ENCODE measurements at regions not wholly inside any gene's neighbourhood (a gene's known extent, or its start where the extent isn't known, plus 50 kb on each side); places are given as distances from the start of the nearest gene placed in this dataset.

DNA sequence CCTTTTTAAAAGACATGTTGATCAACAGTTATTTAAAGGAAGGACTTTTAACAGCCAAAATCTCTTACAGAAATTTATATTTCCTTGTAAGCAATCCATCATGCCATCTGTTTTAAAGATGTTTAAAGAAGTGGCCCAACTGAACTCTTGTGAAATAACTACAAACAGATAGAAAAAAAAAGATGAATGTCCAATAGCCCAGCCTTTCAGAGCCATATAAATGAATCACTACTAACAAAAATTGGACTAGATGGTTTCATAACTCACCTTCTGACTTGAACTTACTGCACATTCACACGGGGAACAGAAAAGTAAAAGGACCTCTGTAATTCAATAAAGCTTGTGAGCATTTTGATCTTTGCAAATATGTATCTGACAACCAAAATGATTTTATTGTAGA lies 319.0 kb upstream of the CHAC2 start:
- intact Hi-C loops (cut with micrococcal nuclease) = no loop called here

DNA sequence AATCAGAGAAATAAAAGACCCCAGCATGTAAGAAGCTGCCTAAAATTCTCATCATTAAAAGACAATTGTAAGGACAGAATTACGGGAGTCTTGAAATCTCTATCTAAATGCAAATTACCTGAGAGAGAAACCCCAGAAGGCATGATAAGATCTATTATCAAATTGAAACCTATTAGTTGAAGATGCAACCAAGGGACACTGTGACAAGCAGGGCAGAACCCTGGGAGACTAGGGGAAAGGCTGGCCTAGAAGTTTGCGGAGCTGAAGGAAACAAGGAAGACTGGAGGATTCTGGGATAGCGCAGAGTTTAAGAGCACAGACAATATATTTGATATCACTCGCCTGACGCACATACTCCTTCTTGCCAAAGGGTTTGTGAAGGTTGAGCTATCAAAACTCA lies 319.5 kb upstream of the CHAC2 start:
- intact Hi-C loops (cut with micrococcal nuclease) = no loop called here

DNA sequence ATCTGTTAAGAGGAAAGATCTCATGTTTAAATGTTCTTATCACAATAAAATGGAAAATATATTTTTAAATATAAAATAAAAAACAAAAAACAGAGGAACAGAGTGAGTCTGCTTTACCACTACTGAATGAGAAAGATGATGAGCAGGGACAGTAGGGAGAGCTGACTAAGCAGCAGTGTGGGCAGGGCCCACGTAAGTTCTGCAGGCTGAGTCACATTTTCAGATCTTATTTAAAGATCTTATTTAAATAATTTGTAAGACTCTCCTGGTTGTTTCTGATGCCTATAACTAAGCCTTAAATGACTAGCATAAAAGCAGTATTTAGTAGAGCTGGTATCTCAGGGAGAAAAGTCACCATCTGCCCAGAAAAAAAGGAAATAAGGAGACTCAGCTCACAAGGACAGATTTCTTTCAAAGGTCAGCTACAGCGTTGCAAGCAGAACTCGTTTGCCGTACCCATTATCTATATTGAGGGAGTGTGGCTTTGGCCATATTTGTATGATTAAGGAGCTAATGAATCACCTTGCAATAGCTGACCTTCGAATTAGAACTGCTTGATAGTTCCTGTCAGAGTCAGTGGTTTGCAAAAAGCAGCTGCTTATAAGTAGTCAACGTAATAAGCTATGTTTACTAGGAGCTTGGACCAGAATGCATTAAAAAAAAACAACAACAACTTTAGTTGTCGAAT lies 322.1 kb upstream of the CHAC2 start:
- intact Hi-C loops (cut with micrococcal nuclease) = no loop called here

DNA sequence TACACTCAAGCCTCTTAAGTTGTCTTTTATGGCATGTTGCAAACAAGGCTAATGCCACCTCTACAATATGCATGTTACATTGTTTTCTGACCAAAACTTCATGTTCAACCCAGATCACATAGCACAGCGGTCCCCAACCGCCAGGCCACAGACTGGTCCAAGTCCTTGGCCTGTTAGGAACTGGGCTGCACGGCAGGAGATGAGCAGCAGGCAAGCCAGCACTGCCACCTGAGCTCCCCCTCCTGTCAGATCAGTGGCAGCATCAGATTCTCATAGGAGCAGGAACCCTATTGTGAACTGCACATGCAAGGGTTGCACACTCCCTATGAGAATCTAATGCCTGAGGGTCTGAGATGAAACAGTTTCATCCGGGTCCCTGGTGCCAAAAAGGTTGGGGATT lies 324.8 kb upstream of the CHAC2 start:
- intact Hi-C loops (cut with micrococcal nuclease) = no loop called here

DNA sequence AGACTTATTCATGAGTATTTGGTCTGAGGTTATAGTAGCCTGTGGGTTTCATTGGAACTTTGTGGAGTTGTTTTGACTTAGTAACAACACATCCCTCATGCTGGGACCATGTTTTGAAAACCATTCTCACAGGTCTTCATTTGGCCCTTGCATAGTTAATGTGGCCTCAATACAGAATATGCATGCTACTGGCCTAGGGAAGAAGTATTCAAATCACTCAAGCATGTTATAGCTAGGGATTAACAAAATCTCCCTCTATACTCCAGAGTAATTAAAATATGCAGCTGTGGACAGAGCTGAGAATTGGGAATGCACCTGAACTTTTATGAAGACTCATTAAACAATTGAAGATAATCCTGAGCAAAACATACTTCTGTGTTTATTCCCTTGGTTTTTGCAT lies 325.5 kb upstream of the CHAC2 start:
- intact Hi-C loops (cut with micrococcal nuclease) = no loop called here

DNA sequence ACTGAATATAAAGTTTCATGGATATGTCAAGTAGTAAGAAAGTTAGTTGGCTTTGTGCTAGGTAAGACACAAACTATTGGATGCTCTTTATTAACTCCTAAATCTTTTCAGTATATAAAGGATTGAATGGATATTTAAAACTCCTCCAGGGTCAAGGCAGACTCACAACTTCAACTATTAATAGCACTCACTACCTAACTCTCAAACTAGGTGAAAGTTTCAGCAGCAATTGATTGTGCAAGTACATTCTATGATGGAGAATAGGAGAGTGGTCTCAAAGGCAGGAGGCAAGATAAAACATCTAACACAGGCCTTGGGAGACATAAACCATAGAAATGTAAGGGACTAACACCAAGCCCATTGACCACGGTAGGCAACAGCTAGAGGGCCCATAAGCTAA lies 328.9 kb upstream of the CHAC2 start:
- intact Hi-C loops (cut with micrococcal nuclease) = no loop called here

DNA sequence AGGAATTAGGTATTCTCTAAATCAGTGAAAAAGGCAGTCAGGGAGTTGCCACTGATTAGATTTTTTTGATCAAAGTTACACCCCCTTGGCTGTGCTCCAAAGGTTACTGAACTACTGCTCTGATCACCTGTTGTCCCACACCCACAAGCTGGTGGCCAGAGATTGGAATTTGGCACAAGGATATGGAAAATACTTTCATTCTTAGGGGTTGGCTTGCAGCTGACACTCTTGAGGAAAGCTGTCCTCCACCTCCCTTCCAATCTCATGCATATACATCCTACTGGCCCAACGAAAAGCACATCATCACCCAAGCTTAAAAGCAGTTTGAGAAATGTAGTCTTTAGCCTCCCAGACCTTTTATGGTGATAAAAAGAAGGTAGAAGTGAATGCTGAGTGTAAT lies 329.5 kb upstream of the CHAC2 start:
- intact Hi-C loops (cut with micrococcal nuclease) = no loop called here

DNA sequence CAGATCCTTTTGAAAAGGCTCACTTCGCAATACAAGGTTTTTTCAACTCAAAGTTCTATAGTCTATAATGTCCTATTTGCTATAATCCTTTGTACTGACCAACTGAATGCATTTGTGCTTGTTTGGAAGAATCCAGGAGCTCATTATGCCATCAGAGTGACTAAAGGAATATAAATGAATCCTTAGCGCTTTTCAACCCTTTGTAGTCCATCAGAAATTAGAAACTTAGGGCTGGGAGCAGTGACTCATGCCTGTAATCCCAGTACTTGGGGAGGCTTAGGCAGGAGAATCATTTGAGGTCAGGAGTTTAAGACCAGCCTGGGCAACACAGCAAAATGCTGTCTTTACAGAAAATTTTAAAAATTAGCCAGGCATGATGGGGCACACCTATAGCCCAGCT lies 330.2 kb upstream of the CHAC2 start:
- intact Hi-C loops (cut with micrococcal nuclease) = no loop called here

DNA sequence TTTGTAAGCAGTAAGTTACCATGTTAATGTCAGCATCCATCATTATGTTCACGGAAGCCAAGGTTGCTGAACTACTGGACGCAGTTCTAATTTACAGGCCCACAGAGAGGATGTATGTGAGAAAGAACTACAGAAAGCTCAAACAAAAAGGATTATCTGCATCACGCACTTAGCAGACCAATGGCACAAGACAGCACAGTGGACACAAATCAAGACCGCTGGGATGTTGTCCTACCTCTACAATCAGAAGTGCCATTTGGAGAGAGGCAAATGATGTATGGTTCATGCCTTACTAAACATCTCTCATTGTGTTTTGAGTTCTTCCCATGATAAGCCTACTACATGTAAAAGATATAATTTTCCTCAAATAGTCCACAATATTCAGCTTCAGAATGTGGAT lies 330.7 kb upstream of the CHAC2 start:
- intact Hi-C loops (cut with micrococcal nuclease) = no loop called here

DNA sequence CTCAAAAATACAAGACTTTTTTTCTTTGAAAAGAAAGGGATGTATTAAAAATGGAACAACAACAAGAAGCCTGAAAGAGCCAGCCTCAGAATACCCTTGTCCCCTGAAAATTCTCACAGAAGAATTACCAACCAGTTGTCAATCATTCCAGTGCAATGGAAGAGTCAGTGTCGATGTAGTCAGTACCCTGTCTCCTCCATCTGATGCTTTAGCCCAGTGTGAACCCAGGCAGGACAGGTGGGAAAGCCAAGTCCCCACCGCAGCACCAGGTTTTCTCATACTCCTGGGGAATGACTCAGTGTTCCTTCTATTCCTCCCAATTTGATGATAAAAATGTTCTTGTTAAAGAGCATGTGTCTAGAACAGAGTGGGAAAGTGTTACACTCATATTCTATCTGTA lies 332.0 kb upstream of the CHAC2 start:
- intact Hi-C loops (cut with micrococcal nuclease) = no loop called here

DNA sequence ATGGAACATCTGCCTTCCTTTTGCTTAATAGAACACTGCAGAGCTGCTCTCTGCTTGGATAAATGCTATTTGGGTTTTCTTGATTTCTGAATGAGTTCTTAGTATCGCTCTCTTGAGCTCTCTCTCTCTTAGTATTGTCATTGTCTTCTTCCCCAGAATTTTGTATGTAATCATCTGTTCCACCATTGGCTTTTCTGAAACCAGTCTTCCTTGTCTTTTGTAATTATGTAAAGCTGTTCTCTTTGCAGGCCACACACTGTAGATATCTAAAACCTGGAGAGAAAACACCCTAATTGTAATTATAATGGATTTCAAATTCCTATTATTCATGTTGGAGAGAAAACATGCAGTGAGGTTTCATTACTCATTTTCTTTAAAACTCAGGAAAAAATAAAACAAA lies 333.1 kb upstream of the CHAC2 start:
- intact Hi-C loops (cut with micrococcal nuclease) = no loop called here

DNA sequence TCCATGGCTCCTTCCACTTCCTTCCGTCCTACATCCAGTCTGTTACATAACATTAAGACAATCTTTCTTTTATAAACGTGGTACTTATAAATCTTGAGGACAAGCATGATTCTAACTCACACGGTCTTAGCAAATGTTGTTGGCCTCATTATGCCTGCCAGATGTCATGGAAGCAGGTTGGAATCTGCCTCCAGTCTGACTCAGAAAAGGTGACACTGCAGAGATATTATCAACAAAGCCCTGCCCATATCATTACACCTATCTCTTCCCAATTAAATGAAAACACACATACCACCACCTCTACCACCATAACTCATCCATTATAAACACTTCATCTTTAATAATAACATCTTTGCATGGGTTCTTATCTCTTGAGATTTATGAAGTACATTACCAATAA lies 334.7 kb upstream of the CHAC2 start:
- intact Hi-C loops (cut with micrococcal nuclease) = no loop called here

DNA sequence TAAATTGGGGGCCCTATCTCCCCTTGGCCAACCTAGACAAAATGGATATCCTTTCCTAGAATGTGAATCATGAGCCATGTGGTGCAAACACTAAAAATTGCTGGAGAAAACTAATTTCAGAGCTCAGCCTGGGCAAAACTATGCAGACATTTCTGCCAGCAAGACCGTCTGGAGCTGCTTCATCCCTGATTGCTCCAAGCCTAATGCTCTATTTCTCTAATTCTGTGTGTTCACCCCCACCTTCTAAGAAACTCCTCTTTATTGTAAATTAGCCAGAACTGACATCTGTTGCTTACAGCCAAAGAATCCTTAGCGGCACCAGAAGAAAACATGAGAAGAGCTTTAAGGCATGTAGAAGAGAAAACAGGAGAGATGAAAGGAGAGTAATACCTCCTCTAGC lies 337.7 kb upstream of the CHAC2 start:
- intact Hi-C loops (cut with micrococcal nuclease) = loop anchor here (10.0 kb wide), 1 partner anchor 285 kb away; no protein-coding TSS in a partner anchor

DNA sequence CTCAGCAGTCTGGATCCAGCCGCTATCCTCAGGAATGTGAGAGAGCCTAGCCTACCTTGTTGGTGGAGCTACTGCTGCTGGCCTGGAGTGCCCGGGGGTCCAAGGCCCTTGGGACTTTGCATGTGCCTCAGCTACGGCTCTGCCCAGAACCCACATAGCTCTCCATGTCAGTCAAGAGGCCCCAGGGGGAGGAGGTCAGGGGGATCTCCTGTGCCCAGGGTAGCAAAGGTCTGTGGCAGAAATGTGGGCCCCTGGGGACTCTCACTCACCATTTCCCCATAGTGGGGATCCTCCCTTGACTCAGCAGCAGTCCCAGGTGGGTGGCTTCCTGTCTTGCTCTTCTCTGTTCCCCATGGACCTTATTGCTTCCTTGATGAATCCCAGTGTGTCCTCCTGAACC lies 342.7 kb upstream of the CHAC2 start:
- intact Hi-C loops (cut with micrococcal nuclease) = loop anchor here (10.0 kb wide), 1 partner anchor 290 kb away; no protein-coding TSS in a partner anchor

DNA sequence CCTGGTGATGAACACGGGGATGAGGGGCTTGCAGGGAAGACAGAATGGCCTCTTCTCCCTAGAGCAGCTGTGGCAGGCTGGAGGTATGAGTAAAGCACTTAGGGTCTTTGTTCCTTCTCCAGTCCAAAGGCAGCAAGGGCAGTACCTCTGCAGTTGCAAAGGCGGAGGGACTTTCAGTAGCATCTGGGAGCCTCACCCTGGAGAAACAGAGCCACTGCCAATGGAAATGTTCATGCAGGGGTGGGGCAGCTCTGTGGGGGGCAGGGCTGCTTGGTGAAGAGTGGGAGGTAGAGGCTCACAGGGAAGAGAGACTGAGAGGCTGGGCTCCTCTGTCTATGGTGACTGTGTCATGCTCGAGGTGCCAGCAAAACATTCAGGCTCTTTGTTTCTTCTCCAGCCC lies 344.1 kb upstream of the CHAC2 start:
- intact Hi-C loops (cut with micrococcal nuclease) = loop anchor here (10.0 kb wide), 1 partner anchor 291 kb away; no protein-coding TSS in a partner anchor

DNA sequence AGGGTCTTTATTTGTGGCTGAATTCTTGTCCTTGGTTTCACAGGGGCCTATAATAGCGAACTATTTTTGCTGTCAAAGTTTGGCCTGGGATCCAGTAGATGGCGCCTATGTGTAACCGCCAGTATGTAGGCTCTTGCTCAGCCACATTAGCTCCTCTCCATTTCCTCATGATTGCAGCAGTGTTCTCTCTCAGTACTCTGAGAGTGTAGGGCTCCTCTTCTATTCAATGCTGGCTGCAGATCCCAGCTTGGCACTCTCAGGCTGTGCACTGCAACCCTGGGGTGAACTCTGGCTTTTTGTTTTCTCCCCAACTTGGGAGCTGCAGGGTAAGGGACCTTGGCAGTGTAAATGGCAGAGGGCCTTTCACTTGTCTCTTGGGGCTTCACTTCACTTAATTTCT lies 344.6 kb upstream of the CHAC2 start:
- intact Hi-C loops (cut with micrococcal nuclease) = loop anchor here (10.0 kb wide), 1 partner anchor 292 kb away; no protein-coding TSS in a partner anchor

DNA sequence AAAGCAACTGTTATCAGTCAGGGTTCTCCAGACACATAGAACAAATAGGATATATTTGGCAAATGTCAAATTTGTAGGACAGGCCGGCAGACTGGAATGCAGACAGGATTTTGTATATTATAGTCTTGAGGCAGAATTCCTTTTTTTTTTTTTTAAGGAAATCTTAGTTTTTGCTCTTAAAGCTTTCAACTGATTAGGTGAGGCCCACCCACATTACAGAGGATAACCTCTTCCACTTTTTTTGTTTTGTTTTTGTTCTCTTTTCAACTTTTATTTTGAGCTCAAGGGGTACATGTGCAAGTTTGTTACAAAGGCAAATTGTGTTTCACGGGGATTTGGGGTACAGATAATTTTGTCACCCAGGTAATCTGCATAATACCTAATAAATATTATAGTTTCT lies 350.2 kb upstream of the CHAC2 start:
- intact Hi-C loops (cut with micrococcal nuclease) = no loop called here

DNA sequence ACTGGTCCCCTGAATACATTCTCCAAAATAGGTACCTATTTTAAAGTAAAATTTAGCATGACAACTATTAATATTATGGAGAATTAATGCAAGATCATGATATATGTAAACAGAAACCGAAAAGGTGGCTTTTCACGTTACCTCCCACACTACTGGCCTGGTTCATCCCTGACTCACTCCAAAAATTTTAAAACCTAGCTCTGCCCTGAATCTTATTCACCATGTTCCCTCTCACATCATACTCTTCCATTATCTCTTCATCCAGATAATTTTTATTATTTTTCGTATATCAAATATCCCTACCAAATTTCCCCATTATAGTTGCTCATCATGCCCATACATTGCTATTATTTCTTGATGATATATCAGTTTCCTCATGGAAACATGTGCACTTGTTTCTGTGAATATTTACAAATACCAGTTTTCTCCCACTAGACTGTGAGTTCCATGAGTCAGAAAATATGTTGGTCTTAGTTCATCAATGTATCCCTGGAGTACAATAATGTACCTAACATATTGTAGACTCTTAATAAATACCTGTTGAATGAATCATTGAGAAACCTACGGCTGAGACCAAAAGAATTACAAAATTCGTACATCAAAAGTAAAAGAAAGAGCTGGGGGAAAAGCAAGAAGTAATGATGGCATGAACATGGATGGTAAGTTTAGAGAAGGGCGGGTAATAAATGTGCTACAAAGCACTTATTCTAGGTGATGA lies 360.1 kb upstream of the CHAC2 start:
- intact Hi-C loops (cut with micrococcal nuclease) = no loop called here

DNA sequence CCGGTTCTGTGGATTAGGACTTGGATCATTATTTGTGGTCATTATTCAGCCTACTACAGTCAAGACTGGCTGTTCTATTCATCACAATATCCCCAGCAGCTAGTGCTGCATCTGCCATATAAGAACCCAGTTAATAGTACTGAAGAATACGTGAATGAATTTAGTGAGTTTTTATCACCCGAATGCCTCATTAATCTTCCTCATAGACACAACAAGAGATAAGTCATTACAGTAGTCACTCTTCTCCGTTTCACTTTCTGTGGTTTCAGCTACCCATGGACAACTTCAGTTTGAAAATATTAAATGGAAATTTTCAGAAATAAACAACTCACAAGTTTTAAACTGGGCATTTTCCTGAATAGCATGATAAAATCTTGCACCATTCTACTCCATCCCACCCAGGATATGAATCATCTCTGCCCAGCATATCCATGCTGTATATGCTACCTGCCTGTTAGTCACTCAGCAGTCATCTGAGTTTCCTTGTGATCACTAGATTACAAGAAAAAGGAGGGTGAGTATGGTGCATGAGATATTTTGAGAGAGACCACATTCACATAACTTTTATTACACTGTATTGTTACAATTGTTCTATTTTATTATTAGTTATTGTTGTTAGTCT lies 363.7 kb upstream of the CHAC2 start:
- intact Hi-C loops (cut with micrococcal nuclease) = no loop called here

DNA sequence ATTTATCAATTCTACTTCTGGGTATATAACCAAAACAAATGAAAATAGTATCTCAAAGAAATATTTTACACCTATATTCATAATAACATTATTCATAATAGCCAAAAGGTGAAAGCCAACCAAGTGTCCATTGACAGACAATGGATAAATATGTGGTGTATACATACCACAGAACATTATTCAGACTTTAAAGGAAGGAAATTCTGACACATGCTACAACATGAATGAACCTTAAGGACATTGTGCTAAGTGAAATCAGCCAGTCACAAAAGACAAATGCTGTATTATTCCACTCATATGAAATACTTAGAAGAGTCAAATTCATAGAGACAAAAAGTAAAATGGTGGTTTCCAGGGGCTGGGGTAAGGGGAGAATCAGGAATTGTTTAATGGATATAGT lies 370.5 kb upstream of the CHAC2 start:
- intact Hi-C loops (cut with micrococcal nuclease) = no loop called here

DNA sequence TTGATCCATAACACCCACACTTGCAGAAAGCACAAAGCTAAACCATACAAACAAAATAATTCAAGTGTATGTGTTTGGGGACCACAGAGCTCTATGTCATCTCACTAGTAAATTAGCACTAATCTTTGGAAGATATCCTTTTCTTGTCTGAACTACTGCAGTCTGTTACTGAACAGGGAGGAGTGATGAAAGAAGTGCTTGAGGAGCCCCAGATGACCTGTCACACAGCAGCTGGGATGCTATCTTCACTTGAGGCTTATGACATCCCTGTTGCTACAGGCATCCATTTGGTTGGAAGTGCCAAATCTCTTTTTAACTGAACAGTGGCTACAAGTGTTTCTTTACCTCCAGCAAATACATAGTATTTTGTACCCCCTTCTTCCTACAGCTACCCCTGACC lies 386.3 kb upstream of the CHAC2 start:
- intact Hi-C loops (cut with micrococcal nuclease) = no loop called here

DNA sequence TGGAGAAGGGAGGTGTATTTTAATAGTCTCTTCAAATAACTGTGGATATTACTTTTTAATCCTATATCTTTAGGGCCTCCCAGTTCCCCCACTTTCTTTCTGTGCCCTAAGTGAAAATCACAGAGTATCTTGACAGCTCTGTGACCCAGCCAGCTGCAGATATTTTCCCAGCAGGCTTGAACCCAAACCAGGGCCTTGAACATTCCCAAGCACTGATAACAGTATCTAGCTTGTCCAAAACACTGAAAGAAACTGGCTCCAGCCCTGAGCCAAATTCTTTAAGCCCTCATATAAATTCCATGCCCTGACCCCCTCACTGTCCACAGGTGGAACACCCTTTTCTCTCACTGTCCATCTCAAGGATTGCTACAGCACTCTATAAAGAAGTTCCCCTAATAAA lies 388.1 kb upstream of the CHAC2 start:
- intact Hi-C loops (cut with micrococcal nuclease) = no loop called here

DNA sequence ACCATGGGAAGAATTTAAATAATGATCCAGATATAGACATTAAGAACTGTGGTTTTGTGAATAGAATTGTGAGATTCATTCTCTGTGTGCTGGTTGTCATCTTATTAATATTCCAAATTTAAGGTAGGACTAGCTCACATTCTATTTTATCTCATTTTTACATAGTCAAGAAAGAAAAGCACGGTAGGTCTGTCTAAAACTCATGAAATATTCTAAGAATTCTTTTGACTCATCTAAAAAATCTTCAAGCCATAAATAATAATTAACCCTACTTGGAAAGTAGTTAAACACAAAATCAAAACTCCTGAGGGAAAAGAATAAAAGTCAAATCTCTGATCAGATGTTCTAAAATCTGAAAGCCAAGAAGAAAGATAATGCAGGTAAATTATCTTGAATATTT lies 388.8 kb upstream of the CHAC2 start:
- intact Hi-C loops (cut with micrococcal nuclease) = no loop called here

Data from T-helper 2 cell treated with Interferon-gamma antibody and Interleukin-4, amounts not matched to agents 100 ng/mL and 5 ng/mL, for 36 hours (primary cell).